ENCODE measurements at regions not wholly inside any gene's neighbourhood (a gene's known extent, or its start where the extent isn't known, plus 50 kb on each side); places are given as distances from the start of the nearest gene placed in this dataset.
"Not testable (repeated sequence)": the region's sequence is repeated elsewhere in the genome, so short reads cannot be mapped to it uniquely, and the experiment has no call there.

DNA sequence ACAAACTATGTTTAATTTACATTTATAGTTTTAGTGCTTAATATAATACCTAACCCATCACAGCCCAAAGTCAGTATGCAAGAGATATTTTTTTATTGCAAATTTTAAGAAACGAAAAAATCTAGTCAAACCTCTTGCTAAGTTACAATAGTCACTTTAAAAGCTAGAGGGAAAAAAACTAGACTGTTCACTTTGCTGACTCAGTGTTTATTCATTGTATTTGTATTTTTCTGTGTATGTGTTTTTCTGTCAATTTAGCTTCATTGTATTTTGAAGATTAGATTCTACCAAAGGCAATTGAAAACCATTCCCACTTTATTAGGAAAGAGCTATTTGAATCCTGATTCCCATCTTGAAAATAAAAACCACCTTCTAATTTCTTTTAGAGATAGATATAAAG lies 891.5 kb downstream of the SLC16A7 start:
- H3K27ac Mint-ChIP-seq (ENCODE audit: low read depth) = no peak overlapping the region
- H3K9me3 Mint-ChIP-seq = peaks cover 18% of the 10 kb centered on the region
- no peak for ATAC-seq (replicated peaks; ENCODE audit: extremely low read depth, poor library complexity, severe bottlenecking)
- no peaks in the 10 kb centered on the region for H3K4me1 Mint-ChIP-seq
- H3K27me3 Mint-ChIP-seq = no peaks in the 10 kb centered on the region
- DNase-seq (ENCODE audit: low spot score in 2 of 2) = no peak
- no peak overlapping the region for H3K4me3 Mint-ChIP-seq
- H3K36me3 Mint-ChIP-seq (ENCODE audit: insufficient read depth) = no peaks in the 10 kb centered on the region

DNA sequence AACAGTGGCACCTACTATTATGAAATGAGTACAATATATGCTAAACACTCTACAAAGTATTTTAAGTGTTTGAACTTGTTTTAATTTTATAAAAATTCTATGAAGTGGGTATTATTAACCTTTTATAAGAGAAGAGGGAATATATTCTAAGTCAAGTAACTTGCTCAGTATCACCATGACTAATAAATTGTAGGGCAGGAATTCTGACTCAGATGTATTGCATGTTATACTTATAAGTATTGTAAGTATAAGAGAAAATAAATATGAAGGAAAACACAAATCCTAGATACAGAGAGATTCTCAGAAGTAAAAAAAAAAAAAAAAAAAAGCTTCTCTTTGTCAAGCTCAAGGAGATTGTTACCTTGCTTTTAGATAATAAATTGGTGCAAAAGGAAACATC lies 893.2 kb downstream of the SLC16A7 start:
- Mint-ChIP-seq H3K36me3 (ENCODE audit: insufficient read depth) (no peaks in the 10 kb centered on the region), H3K9me3 (peaks cover 10% of the 10 kb centered on the region), H3K4me3 (no peak overlapping the region), H3K27ac (ENCODE audit: low read depth) (no peak overlapping the region), H3K4me1 (no peaks in the 10 kb centered on the region), H3K27me3 (no peaks in the 10 kb centered on the region)
- no peak for DNase-seq (ENCODE audit: low spot score in 2 of 2)
- ATAC-seq (replicated peaks; ENCODE audit: extremely low read depth, poor library complexity, severe bottlenecking) = no peak

DNA sequence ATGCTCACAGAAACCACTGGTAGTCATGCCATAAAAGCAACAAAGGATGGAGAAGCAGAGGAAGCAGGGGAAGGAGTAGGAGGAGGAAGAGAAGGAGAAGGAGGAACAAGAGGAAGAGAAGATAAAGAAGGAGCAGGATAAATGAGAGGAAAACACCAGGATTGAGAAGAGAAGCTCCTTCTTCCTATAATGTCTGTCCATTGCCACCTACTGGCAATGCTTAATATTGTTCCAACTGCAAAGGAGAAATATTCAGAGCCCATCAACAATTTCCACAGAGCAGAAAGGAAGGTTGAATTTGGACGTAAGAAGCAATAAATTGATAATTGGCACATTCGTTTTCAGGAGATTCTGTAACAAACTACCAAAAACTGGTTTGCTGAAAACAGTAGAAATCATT lies 898.4 kb downstream of the SLC16A7 start:
- H3K27me3 Mint-ChIP-seq = no peaks in the 10 kb centered on the region
- peaks cover 16% of the 10 kb centered on the region for H3K9me3 Mint-ChIP-seq
- no peak overlapping the region for H3K27ac Mint-ChIP-seq (ENCODE audit: low read depth)
- no peaks in the 10 kb centered on the region for H3K4me1 Mint-ChIP-seq
- no peaks in the 10 kb centered on the region for H3K36me3 Mint-ChIP-seq (ENCODE audit: insufficient read depth)
- no peak for ATAC-seq (replicated peaks; ENCODE audit: extremely low read depth, poor library complexity, severe bottlenecking)
- DNase-seq (ENCODE audit: low spot score in 2 of 2) = no peak
- no peak overlapping the region for H3K4me3 Mint-ChIP-seq

DNA sequence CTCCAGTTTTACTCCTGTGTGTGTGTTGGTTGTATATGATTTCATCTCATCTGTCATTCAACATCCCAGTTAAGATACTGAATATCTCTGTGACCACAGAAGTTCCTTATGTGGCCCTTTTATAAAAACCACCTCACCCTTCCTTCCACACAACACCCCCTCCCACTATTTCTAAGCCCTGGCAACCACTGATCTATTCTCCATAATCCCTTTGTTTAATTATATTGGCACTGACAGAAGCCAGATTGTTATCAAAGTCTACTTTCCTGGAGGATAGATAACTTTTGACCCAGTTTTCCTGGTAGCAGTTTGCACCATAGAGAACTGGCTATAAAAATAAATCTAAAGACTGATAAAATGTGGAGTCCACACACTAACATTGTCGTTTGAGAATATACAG lies 902.8 kb downstream of the SLC16A7 start:
- no peak for ATAC-seq (replicated peaks; ENCODE audit: extremely low read depth, poor library complexity, severe bottlenecking)
- Mint-ChIP-seq H3K27ac (ENCODE audit: low read depth) (no peak overlapping the region), H3K27me3 (no peaks in the 10 kb centered on the region), H3K4me3 (no peak overlapping the region), H3K9me3 (peaks cover 18% of the 10 kb centered on the region), H3K4me1 (no peaks in the 10 kb centered on the region), H3K36me3 (ENCODE audit: insufficient read depth) (no peaks in the 10 kb centered on the region)
- DNase-seq (ENCODE audit: low spot score in 2 of 2) = no peak

DNA sequence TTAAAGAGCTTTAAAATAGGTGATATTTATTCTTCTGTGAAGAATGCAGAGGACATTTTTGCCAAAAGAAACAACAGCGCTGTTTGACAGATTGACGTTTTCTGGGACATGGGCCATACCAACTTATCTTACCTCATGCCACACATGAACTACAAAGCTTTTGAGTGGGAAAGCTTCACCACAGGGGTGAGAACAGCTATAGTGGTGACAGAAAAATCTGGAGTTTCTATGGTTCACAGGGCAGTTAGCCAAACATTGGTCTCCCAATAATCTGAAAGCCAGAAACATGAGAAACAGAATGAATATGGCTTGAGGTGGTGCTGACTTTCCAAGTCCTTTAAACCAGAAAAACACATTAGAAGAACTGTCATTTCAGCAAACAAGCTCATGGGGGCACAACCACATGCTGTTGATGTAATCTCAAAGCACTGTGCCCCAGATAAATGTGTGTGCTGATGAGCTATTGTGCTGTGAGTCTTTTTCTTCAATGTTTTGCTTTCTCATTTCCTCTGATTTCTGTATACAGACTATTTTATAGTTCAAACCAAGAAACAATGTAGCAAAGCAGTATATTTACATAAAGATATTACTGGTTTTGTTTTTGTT lies 905.4 kb downstream of the SLC16A7 start:
- Mint-ChIP-seq H3K27me3 (no peaks in the 10 kb centered on the region), H3K36me3 (ENCODE audit: insufficient read depth) (no peaks in the 10 kb centered on the region), H3K4me3 (no peak overlapping the region), H3K9me3 (peaks cover 4% of the 10 kb centered on the region), H3K27ac (ENCODE audit: low read depth) (no peak overlapping the region), H3K4me1 (no peaks in the 10 kb centered on the region)
- DNase-seq (ENCODE audit: low spot score in 2 of 2) (no peak), ATAC-seq (replicated peaks; ENCODE audit: extremely low read depth, poor library complexity, severe bottlenecking) (no peak)

DNA sequence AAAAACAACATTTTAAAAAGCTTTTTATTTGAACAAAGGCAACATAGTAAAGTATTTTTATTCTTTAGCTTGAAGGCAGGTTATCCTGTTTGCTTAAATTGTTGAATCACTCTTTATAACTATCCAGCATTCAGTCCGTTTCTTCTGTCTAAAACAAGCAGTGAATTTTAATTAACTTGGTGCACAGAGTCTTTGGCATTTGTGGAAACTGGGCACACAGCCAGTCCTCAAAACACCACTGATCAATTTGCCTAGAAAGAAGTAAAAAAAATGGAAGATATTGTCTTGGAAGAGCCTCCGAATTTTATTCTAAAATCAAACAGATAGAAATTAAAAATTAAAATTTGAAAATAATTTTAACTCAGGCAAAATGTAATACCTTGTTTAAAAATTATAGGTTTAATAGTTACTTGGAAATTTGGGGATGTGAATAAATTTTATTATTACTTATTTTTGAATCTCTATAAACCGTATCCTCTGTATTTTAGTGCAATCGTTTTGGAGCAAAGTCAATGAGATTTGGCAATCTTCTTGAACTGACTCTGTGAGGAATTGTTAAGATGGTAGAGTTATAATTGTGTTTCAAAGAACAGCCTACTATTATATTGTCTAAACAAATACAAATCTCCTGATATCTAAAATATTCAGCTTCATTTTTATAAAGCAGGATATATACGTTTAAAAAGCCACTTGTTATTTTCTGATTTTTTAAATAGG lies 927.0 kb downstream of the SLC16A7 start:
- Mint-ChIP-seq H3K9me3 (peaks cover 11% of the 10 kb centered on the region), H3K4me1 (no peaks in the 10 kb centered on the region), H3K27me3 (no peaks in the 10 kb centered on the region), H3K36me3 (ENCODE audit: insufficient read depth) (no peaks in the 10 kb centered on the region), H3K27ac (ENCODE audit: low read depth) (no peak overlapping the region), H3K4me3 (no peak overlapping the region)
- no peak for ATAC-seq (replicated peaks; ENCODE audit: extremely low read depth, poor library complexity, severe bottlenecking)
- DNase-seq (ENCODE audit: low spot score in 2 of 2) = no peak

DNA sequence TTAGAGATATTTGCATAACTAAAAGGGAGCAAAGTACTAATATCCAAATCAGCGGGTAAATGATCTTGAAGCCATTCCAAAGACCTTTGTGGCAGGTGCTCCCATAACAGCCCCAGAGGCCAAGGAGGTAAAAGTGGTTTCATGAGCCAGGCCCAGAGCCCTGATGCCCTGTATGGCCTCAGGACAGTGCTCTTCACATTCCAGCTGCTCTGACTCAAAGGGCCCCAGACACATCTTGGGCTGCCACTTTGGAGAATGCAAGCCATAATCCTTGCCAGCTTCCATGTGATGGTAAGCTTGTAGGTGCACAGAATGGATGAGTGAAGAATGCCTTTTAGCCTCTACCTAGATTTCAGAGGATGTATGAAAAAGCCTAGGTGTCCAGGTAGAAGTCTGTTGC lies 933.4 kb downstream of the SLC16A7 start:
- DNase-seq (ENCODE audit: low spot score in 2 of 2) (no peak), ATAC-seq (replicated peaks; ENCODE audit: extremely low read depth, poor library complexity, severe bottlenecking) (no peak)
- no peaks in the 10 kb centered on the region for H3K36me3 Mint-ChIP-seq (ENCODE audit: insufficient read depth)
- no peak overlapping the region for H3K4me3 Mint-ChIP-seq
- H3K9me3 Mint-ChIP-seq = peaks cover 7% of the 10 kb centered on the region
- no peaks in the 10 kb centered on the region for H3K27me3 Mint-ChIP-seq
- H3K4me1 Mint-ChIP-seq = no peaks in the 10 kb centered on the region
- H3K27ac Mint-ChIP-seq (ENCODE audit: low read depth) = no peak overlapping the region

DNA sequence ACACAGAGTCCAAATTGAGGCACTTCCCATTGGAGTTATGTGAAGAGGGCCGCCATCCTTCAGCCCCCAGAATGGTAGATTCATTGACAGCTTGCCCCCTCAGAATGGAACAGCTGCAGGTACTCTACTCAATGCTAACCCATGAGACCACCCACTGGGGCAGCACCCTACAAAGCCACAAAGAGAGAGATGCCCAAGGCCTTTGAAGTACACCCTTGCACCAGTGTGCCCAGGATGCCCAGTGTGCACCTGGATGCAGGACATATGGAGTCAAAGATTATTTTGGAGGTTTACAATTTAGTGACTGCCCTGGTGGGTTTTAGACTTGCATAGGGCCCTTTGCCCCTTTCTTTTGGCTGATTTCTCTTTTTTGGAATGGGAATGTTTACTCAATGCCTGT lies 933.9 kb downstream of the SLC16A7 start:
- ATAC-seq (replicated peaks; ENCODE audit: extremely low read depth, poor library complexity, severe bottlenecking) = no peak
- no peaks in the 10 kb centered on the region for H3K36me3 Mint-ChIP-seq (ENCODE audit: insufficient read depth)
- no peak for DNase-seq (ENCODE audit: low spot score in 2 of 2)
- H3K9me3 Mint-ChIP-seq = peaks cover 7% of the 10 kb centered on the region
- no peaks in the 10 kb centered on the region for H3K4me1 Mint-ChIP-seq
- H3K27me3 Mint-ChIP-seq = no peaks in the 10 kb centered on the region
- no peak overlapping the region for H3K27ac Mint-ChIP-seq (ENCODE audit: low read depth)
- H3K4me3 Mint-ChIP-seq = no peak overlapping the region

DNA sequence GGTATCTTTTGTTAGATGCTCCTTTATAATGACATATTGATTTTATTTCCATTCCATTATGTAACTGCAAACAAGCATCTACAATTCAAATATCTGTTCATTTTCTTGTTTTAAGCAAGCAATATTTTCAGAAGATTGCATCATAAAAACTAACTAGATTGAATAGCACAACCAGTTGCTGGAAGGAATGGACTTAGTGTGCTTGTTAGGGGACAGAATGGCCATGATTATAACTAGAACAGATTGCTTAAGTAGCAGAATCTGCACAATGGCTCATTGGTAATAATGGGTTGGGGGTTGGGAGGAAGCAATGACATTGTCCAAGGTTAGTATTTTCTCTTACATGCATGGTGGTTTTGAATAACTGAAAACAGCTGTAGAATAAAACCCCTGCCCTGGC lies 939.5 kb downstream of the SLC16A7 start:
- H3K27ac Mint-ChIP-seq (ENCODE audit: low read depth) = no peak overlapping the region
- no peak for ATAC-seq (replicated peaks; ENCODE audit: extremely low read depth, poor library complexity, severe bottlenecking)
- peaks cover 18% of the 10 kb centered on the region for H3K9me3 Mint-ChIP-seq

DNA sequence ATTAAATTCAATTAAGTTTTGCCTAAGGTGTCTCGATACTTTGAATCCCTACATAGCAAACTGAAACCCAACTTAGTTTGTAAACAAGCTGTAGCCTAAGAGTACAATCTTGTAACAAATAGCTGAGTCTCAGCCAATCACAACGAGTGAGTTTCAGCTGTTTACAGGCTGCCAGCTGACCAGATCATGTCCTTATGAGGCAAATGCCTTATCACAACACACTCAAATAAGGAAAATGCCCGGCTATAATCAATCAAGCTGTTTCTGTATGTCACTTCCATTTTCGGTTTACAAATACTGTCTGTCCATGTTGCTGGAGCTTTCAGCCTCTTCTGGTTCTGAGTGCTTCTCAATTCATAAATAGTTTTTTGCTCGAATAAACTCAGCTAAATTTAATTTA lies 943.8 kb downstream of the SLC16A7 start:
- Mint-ChIP-seq H3K4me1 (no peaks in the 10 kb centered on the region), H3K9me3 (peaks cover 19% of the 10 kb centered on the region), H3K4me3 (no peak overlapping the region), H3K27me3 (no peaks in the 10 kb centered on the region), H3K27ac (ENCODE audit: low read depth) (no peak overlapping the region), H3K36me3 (ENCODE audit: insufficient read depth) (no peaks in the 10 kb centered on the region)
- DNase-seq (ENCODE audit: low spot score in 2 of 2) (no peak), ATAC-seq (replicated peaks; ENCODE audit: extremely low read depth, poor library complexity, severe bottlenecking) (no peak)

More for the DNA sequence above, 939.5 kb downstream of the SLC16A7 start:
- Mint-ChIP-seq H3K36me3 (ENCODE audit: insufficient read depth) (no peaks in the 10 kb centered on the region), H3K4me3 (no peak overlapping the region), H3K27me3 (no peaks in the 10 kb centered on the region), H3K4me1 (no peaks in the 10 kb centered on the region)
- no peak for DNase-seq (ENCODE audit: low spot score in 2 of 2)

DNA sequence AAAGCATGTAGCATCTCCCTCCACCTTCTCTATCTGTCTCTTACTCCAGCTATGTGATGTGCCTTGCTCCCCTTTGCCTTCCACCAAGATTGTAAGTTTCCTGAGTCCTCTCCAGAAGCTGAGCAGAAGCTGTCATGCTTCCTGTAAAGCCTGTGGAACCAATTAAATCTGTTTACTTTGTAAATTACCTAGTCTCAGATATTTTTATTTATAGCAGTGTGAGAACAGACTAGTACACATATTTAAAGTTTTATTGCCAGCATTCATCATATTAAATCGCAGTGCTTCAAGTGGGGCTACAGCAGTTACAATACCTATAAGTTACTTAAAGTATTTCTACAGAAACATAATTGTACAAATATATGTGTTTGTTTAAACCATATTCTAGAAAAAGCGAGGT lies 973.1 kb downstream of the SLC16A7 start:
- ATAC-seq (replicated peaks; ENCODE audit: extremely low read depth, poor library complexity, severe bottlenecking) (no peak), DNase-seq (ENCODE audit: low spot score in 2 of 2) (no peak)
- no peak overlapping the region for H3K27ac Mint-ChIP-seq (ENCODE audit: low read depth)
- H3K4me3 Mint-ChIP-seq = no peak overlapping the region
- H3K4me1 Mint-ChIP-seq = no peaks in the 10 kb centered on the region
- H3K27me3 Mint-ChIP-seq = no peaks in the 10 kb centered on the region
- H3K9me3 Mint-ChIP-seq = peaks cover 8% of the 10 kb centered on the region
- H3K36me3 Mint-ChIP-seq (ENCODE audit: insufficient read depth) = no peaks in the 10 kb centered on the region

DNA sequence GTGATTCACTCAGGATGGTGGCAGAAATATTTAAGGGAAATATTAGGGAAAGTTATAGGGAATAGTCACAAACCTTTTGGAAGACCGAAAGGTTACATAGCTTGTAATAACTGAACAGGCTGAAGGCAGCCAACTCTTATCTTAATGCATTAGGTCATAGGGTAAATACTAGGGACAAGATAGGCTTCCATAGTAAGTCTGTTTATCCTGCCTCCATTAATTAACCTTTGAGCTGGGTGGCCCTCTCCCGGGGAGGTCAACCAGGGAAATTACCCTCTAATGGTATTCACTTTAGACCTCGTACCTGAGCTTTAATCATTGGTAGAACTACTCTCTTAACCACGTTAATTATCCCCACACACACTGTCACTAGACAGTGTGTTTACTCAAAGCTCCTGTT lies 981.8 kb downstream of the SLC16A7 start:
- H3K9me3 Mint-ChIP-seq = peaks cover 12% of the 10 kb centered on the region
- no peaks in the 10 kb centered on the region for H3K4me1 Mint-ChIP-seq
- H3K27me3 Mint-ChIP-seq = no peaks in the 10 kb centered on the region
- ATAC-seq (replicated peaks; ENCODE audit: extremely low read depth, poor library complexity, severe bottlenecking) (no peak), DNase-seq (ENCODE audit: low spot score in 2 of 2) (no peak)
- H3K36me3 Mint-ChIP-seq (ENCODE audit: insufficient read depth) = no peaks in the 10 kb centered on the region
- no peak overlapping the region for H3K27ac Mint-ChIP-seq (ENCODE audit: low read depth)
- H3K4me3 Mint-ChIP-seq = no peak overlapping the region

DNA sequence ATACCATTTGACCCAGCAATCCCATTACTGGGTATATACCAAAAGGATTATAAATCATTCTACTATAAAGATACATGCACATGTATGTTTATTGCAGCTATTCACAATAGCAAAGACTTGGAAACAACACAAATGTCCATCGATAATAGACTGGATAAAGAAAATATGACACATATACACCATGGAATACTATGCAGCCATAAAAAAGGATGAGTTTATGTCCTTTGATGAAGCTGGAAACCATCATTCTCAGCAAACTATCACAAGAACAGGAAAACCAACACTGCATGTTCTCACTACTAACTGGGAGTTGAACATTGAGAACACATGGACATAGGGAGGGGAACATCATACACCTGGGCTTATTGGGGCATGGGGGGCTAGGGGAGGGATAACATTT lies 991.8 kb downstream of the SLC16A7 start:
- not testable (repeated sequence) for H3K4me3 Mint-ChIP-seq; H3K27me3 Mint-ChIP-seq; H3K27ac Mint-ChIP-seq (ENCODE audit: low read depth); H3K4me1 Mint-ChIP-seq; ATAC-seq (replicated peaks; ENCODE audit: extremely low read depth, poor library complexity, severe bottlenecking); H3K36me3 Mint-ChIP-seq (ENCODE audit: insufficient read depth); DNase-seq (ENCODE audit: low spot score in 2 of 2)
- peaks cover 25% of the 10 kb centered on the region for H3K9me3 Mint-ChIP-seq

Data from central memory CD8-positive, alpha-beta T cell (primary cell).